NCI-H2196 treated with DMSO at 0.1 percent for 48 hours (cell line): ENCODE measurements at regions not wholly inside any gene's neighbourhood (a gene's known extent, or its start where the extent isn't known, plus 50 kb on each side); places are given as distances from the start of the nearest gene placed in this dataset.
"Not testable (repeated sequence)": the region's sequence is repeated elsewhere in the genome, so short reads cannot be mapped to it uniquely, and the experiment has no call there.

Source experiments
- DNase-seq: peaks from one replicate; lab custom pipeline; 2025; ENCODE audit not compliant: unreplicated experiment; lab: John Stamatoyannopoulos, UW

DNA sequence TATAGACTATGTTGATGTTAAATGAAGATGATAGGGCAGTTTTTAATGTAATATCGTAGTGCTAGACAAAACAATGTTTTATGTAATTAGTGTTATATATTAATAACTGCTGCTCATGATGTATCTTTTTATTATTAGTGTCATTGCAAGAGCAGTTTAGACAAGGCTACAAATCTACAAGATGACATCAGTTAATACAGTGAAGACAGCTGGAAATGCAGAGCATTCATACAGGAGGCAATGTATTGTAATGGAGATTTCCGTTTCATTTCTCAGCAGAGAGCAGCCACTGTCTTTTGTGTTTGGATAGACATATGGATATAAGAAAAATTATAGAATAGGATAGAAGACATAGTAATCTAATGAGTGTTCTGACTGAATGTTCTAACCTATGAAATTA, 178.0 kb downstream of the FOXG1 start:
- no peak for DNase-seq

DNA sequence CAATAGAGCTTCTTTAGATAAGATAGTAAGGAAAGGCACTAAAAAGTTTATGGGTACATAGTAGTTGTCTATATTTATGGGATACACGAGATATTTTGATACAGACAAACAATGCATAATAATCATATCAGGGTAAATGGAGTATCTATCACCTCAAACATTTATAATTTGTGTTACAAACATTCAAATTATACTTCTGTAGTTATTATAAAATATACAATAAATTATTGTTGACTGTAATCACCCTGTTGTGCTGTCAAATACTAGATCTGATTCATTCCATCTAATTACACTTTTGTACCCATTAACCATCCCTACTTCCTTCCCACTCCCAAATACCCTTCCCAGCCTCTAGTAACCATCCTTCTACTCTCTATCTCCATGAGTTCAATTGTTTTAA, 179.7 kb downstream of the FOXG1 start:
- DNase-seq, result no peak

DNA sequence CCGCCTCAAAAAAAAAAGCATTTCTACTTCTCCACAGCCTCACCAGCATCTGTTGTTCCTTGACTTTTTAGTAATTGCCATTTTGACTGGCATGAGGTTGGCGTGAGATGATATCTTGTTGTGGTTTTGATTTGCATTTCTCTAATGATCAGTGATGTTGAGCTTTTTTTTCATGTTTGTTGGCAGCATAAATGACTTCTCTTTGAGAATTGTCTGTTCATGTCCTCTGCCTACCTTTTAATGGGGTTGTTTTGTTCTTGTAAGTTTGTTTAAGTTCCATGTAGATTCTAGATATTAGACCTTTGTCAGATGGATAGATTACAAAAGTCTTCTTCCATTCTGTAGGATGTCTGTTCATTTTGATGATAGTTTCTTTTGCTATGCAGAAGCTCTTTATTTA, 182.9 kb downstream of the FOXG1 start:
- DNase-seq, result no peak

DNA sequence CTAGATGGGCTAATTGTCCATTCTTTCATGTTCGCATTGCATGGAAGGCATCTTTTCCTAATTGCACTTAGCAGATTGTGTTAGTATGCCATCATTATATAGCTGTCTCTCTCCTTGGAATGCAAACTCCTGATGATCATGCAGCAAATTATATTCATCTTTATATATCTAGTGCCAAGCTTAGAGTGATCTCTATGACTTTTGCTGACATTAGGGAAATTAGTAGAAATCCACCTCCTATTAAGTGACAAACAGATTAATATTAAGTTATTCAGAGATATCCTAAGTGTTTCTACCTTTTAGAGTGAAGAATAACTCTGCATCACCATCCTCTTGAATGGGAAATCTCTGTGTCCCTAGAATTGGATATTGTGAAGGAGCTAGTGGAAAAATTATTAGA, 185.6 kb downstream of the FOXG1 start:
- DNase-seq, result no peak

DNA sequence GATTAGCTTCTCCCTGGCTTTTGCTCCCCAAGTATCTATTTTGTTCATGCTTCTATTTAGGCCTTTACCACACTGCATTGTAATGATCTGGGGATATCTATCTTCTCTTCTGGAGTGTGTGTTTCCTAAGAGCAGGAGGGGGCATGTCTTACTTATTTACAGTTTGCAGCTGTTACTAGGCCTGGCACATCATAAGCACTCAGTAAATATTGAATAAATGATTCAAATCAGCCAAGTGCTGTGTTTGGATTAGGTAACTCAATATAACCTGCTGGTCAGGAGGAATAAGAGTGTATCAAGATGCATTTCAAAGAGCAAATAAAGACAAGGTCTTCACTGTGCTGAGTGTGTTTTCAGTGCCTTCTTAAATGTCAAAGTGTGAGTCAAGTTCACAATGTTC, 186.1 kb downstream of the FOXG1 start:
- DNase-seq, result peak; percentile 79

DNA sequence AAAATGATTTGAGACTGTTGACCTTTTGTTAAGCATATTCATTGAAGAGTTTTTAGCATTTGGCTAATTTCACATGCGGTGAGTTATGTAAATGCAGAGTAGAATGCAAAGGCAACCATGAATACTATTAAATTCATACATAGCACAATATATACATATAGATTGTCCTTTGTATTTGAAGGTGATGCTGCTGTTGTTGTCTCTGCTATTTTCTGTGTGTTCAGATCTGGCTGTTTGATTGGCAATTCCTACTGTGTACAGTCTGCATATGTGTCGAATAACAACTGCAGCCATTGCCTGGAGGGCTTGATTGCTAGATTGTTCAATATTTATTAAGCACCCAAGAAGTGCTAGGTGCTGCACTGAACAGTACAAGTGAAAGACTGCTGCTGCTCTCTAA, 187.4 kb downstream of the FOXG1 start:
- no peak for DNase-seq

DNA sequence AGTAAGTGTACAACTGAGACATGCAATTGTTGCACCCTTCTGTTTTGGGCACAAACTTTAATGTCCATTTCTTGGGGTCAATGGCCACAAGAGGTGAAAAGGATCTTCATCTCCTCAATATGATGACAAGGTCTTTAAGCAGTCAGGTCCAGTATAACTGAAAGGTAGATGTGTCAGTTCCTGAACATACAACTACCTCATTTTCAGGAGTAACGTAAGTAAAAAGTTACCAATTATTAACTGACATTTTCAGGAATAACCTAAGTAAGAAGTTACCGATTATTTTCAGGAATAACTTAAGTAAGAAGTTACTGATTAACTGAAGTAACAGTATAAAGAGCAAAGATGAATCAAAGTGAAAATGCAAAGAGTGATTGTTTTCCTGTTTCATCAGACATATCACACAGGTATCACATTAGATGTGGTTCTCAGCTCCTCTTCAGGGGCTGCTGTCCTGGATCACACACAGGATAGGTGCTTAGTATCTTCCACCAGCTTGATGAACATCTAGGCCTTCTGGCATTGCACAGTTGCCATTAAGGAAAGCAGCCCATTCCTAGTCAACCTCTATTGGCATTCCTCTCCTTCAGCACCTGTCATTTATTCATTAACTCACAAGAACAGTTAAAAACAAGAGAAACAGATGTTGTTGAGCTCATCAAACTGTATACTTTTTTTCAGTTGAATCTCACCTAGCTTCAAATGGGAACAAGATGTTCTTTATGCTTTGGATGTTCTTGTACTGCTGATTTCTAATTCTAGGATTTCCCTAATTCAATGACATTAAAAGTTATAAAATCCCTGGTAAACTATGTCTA, 200.0 kb downstream of the FOXG1 start:
- DNase-seq, result no peak

DNA sequence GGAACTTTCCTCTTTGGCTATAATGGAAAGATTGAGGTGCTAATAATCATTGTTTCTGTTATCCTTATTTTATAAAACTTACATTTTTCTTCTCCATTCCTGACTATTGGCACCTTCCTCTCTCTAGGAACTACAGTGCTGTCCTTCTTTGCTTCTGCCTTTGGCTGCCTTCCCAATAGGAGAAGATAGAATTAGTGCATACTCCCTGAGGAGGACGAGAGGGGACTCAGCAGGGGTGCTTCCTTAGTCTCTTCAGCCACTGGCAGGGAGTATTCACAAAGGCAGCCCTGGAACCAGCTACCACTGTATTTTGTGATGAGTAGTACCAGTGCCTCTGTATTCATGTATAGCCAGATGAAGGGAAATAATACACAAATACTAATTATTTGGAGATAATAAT, 208.5 kb downstream of the FOXG1 start:
- DNase-seq, result no peak

DNA sequence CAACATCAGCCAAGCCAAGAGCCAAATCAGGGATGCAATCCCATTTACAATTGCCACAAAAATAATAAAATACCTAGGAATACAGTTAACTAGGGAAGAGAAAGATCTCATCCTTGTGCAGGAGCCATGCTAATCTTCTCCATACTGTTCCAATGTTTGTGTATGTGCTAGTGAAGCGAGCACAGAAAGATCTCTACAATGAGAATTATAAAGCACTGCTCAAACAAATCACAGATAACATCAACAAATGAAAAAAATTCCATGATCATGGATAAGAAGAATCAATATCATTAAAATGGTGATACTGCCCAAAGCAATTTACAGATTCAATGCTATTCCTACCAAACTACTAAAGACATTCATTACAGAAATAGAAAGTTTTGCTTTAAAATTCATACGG, 215.6 kb downstream of the FOXG1 start:
- DNase-seq, result no peak

DNA sequence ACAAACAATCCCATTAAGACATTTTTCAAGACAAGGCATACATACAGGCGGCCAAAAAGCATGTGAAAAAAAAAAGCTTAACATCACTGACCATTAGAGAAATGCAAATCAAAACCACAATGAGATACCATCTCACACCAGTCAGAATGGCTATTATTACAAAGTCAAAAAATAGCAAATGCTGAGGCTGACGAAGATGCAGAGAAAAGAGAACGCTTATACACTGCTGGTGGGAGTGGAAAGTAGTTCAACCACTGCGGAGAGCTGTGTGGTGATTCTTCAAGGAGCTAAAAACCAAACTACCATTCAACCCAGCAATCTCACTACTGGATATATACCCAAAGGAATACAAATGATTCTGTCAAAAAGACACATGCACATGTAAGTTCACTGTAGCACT, 216.7 kb downstream of the FOXG1 start:
- no peak for DNase-seq

DNA sequence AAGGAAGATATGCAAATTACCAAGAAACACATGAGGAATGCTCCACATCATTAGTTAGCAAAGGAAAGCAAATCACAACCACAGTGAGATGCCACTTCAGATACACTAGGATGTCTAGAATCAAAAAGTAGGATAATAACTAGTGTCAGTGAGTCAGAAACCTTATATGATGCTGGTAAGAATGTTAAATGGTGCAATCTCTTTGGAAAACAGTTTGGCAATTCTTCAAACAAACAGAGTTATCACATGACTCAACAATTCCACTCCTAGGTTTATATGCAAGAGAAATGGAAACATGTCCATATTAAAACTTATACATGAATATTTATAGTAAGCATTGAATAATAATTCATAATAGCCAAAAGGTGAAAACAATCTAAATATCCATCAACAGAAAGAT, 220.9 kb downstream of the FOXG1 start:
- no peak for DNase-seq

DNA sequence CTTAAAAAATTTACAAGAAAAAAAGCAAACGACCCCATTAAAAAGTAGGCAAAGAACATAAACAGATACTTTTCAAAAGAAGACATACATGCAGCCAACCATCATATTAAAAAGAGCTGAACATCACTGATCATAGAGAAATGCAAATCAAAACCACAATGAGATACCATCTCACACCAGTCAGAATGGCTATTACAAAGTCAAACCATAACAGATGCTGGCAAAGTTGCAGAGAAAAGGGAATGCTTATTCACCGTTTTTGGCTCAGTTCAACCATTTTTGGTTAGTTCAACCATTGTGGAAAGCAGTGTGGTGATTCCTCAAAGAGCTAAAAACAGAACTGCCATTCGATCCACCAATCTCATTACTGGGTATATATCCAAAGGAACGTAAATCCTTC, 230.6 kb downstream of the FOXG1 start:
- DNase-seq, result not testable (repeated sequence)

DNA sequence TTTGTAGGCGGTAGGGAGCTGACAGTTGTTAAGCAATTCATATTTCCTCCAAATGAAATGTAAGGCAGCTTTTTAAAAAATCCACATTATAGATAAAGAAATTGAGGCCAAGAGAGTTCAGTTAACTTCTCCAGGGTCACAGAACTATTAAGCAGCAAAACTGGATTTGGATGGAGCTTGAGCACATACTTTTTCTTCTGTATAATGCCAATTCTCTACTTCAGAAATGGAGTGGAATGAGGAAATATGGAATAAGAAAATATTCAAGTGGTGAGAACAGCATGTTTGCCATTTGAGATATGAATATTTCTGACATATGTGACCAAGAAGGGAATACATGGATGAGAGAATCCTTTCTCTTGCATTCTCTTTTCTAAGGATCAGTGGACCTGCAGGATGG, 233.1 kb downstream of the FOXG1 start:
- DNase-seq, result no peak

DNA sequence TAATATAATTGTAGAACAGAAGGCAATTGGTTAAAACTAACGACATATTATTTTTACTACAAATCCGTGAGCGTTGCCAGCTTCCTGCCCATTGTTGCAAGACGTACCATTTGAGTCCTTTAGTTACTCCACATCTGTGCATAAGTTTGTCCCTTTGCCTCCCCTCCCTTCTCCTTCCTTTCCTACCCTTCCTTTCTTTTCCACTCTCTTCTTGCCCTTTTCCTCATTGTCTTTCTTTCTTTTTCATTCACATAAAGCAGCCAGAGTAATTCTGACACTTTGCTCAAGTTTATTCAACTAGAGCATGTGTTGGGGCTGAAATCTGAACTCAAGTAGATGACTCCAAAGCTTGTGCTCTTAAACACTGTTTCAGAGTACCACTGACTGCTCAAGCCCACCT, 239.1 kb downstream of the FOXG1 start:
- no peak for DNase-seq

DNA sequence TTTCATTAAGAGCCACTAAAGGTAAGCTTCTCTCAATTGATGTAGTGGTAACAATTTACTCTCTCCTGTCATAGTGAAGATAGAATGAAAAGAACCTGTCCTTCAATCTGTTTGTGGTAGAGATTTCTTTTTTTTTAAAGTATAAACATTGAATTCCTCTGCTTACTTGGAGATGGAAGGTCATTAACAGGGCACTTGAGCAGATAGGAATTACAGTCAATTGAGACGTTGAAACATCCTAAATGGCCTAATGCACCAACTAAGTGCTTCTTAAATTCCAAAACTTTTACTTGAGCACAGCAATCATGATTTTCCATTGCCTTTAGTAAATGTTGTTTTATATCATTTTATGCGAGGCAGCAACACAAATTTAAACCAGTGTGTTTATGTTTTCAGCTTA, 241.4 kb downstream of the FOXG1 start:
- no peak for DNase-seq

DNA sequence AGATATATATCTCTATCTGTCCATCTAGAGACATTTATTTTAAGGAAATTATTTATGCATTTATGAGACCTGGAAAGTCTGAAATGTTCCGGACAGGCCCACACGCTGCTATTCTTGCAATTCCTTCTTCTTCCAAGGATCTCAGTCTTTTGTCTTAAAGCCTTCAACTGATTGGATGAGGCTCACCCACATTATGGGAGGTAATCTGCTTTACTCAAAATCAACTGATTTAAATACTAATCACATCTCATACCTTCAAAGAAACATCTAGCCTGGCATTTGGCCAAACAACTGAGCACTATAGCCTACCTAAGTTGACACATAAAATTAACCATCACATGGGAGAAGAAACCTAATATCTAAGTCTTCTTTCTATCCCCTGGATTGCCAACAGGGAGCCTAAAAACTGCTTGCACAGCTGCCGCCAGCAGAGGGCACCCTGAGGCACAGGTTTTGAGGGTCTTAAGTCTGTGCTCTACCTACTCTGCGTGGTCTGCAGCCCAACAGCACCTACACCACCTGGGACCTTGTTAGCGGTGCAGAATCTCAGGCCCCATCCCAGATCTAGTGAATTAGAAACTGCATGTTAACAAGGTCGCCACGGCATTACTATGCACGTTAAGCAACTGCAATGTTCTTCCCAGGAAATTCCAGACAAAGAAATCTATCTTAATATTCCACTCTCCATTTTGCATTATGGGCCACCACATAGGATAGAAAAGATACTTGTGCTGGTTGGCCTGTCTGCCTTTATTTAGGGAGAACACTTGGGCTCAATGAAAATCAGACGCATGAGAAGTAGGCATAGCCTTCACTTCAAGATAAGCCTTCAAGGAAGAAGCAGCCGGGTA, 249.7 kb downstream of the FOXG1 start:
- DNase-seq, result no peak

DNA sequence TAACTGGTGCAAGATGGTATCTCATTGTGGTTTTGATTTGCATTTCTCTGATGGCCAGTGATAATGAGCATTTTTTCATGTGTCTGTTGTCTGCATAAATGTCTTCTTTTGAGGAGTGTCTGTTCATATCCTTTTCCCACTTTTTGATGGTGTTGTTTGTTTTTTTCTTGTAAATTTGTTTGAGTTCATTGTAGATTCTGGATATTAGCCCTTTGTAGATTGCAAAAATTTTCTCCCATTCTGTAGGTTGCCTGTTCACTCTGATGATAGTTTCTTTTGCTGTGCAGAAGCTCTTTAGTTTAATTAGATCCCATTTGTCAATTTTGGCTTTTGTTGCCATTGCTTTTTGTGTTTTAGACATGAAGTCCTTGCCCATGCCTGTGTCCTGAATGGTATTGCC, 256.9 kb downstream of the FOXG1 start:
- DNase-seq, result not testable (repeated sequence)

DNA sequence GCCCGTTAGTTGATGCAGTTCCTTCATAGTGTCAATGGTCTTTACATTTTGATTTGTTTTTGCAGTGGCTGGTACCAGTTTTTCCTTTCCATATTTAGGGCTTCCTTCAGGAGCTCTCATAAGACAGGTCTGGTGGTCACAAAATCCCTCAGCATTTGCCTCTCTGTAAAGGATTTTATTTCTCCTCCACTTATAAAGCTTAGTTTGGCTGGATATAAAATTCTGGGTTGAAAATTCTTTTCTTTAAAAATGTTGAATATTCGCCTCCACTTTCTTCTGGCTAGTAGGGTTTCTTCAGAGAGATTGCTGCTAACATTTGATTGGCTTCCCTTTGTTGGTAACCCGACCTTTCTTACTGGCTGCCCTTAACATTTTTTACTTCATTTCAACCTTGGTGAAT, 260.9 kb downstream of the FOXG1 start:
- not testable (repeated sequence) for DNase-seq

DNA sequence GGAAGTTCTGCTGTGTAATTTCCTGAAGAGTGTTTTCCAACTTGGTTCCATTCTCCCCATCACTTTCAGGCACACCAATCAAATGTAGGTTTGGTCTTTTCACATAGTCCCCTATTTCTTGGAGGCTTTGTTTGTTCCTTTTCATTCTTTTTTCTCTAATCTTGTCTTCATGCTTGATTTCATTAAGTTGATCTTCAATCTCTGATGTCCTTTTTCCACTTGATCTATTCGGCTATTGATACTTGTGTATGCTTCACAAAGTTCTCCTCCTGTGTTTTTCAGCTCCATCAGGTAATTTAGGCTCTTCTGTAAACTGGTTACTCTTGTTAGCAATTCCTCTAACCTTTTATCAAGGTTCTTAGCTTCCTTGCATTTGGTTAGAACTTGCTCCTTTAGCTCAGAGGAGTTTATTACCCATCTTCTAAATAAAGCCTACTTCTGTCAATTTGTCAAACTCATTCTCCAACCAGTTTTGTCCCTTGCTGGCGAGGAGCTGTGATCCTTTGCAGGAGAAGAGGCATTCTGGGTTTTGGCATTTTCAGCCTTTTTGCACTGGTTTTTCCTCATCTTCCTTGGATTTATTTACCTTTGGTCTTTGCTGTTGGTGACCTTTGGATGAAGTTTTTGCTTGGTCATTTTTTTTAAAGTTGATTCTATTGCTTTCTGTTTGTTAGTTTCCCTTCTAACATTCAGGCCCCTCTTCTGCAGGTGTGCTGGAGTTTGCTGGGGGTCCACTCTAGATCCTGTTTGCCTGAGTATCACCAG, 261.5 kb downstream of the FOXG1 start:
- DNase-seq, result not testable (repeated sequence)

DNA sequence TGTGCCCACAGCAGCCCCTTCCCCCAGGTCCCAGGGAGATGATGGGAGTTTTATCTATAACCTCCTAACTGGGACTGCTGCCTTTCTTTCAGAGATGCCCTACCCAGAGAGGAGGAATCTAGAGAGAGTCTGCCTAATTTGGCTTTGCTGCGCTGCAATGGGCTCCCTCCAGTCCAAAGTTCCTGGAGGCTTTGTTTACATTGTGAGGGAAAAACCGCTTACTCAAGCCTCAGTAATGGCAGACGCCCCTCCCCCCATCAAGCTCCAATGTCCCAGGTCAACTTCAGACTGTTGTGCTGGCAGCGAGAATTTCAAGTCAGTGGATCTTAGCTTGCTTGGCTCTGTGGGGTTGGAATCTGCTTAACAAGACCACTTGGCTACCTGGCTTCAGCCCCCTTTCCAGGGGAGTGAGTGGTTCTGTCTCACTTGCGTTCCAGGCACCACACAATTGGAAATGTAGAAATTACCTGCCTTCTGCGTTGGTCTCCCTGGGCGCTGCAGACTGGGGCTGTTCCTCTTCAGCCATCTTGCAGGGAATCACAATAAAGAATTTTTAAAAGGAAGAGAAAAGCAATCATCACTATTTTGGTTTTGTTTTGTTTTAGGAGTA, 262.5 kb downstream of the FOXG1 start:
- no peak for DNase-seq

DNA sequence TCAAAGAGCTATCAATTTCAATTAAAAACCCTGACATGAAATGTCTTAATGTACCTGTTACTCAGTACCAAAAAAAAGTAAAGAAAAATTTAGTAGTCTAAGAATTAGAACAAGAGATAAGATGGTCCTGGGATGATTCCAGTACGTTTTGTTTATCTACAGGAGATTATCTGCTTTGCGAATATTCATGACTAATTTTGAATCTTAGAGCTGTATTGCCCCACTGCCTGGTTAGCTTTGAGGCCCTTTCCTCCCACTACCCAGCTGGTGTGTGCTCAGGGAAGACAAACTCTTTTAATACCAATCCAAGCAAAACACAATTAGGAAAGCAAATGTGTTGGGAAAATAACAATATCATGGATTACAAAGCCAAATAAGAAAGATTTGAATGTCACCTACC, 263.5 kb downstream of the FOXG1 start:
- DNase-seq, result no peak
